ENCODE measurements at regions not wholly inside any gene's neighbourhood (a gene's known extent, or its start where the extent isn't known, plus 50 kb on each side); places are given as distances from the start of the nearest gene placed in this dataset.

DNA sequence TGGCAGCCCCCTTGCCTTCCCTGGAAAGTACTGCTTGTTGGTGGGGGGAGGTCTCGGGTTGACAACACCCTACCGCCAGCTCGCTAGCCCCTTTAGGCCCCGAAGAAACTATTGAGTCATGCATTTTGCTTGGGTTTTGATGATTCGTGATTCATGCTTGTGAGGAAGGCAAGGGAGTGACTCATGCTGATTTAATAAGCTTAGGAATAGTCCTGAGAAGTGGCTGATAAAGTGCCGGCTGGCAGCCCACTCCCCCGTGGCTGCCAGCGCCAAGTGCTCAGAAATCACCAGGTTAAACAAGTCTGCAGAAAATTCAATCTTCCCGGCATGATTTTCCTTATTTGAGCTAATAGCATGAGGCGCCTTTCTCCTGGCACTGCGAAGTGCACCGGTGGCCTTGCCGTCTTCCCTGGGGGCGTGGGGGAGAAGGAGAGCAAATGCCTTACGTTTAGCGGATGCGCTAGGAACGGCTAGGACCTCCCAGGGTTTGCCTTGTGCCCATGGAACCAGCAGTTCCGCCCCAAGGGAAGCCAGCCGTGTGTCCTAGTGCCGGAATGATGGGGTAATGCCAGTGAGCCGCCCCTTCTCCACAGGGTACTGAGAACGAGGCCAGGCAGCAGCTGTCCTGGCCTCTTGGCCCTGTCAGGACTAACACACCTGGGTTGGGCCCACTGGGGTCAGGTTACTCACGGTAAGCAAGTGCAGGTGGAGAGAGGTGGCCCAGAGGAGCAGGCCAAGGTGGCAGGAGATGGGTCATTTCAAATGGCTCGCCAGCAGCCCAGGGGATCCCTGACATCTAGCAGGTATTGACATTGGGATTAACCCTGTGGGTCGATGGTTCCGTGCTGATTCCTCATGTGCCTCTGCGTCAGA is 151.9 kb downstream of the MACROH2A1 start:
- no peak for DNase-seq (ENCODE audit: low spot score)

DNA sequence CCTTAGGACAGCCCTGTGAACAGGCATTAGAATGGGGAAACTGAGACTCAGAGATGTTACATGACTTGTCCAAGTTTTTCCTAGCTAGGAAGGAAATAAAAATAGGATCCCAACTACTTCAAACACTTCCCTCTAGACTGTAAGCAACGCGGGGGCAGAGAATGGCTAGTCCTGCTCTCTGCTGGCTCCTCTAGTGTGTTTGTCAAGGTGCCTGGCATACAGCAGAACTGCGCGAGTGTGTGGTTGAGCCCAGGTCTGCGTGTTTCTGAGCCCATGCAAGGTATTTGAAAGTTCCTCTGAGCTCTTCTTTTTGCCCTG is 152.5 kb downstream of the MACROH2A1 start:
- DNase-seq (ENCODE audit: low spot score) = no peak

DNA sequence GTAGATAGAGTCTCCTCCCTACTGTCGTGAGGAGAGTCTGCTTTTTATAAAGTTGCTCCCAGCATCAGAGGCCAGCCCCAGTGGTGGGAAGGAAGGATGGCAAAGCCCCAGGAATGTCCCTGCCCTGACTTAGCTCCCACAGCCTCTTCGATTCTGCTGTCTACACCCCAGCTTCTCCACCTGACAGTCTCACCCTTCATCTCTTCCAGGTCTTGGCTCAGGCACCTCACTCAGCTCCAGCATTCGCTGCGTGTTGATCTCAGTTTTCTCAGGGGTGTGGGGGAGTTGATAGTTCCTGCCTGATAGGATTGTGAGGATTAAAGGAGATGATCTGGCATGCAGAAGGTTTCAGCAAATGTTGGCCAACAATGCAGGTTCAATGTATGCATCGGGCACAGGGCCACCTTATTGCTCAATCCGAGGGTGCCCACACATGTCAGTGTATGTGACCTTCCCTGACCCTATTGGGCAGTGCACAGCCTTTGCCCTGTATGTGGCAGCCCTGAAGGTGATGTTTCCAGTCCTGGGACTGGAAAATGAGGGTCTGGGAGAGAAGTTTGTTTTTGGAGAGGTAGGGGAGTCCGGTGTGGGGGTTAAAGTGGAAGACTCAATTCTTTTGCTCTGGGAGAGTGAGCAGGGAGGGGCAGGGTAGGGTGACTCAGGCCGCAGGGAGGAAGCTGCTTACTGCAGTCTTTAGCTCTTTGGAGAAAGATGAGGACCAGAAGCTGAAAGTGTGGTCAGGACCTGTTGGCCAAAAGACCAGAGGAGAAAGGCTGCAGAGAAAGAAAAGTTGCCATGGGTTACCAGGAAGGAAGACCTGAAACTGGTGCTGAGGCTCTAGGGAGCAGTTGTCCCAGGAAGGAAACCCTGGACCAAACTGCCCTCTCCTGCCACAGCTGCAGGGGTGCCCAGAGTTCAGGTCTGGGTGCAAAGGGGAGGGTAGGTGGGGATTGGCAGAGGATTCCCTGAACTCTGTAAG is 153.2 kb downstream of the MACROH2A1 start:
- no peak for DNase-seq (ENCODE audit: low spot score)

DNA sequence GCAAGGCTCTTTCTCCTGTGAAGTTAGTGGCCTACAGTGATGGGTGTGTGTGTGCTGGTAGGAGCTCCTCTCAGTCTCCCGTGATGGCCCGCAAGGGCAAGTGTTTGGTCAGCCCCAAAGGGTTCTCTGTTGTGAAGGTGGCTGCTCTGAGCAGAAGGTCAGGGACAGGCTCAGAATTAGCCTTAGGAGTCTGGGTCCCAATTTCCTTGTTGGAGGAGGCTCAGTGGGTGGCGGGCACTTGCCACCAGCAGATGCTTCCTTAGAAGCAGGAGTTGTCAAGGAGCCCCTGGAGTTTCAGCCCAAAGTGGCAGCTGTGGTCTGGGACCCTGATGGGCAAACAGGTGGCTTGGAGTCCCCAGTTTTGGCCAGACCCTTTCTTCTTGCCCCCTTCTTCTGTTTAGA is 154.4 kb downstream of the MACROH2A1 start:
- DNase-seq (ENCODE audit: low spot score) = no peak

DNA sequence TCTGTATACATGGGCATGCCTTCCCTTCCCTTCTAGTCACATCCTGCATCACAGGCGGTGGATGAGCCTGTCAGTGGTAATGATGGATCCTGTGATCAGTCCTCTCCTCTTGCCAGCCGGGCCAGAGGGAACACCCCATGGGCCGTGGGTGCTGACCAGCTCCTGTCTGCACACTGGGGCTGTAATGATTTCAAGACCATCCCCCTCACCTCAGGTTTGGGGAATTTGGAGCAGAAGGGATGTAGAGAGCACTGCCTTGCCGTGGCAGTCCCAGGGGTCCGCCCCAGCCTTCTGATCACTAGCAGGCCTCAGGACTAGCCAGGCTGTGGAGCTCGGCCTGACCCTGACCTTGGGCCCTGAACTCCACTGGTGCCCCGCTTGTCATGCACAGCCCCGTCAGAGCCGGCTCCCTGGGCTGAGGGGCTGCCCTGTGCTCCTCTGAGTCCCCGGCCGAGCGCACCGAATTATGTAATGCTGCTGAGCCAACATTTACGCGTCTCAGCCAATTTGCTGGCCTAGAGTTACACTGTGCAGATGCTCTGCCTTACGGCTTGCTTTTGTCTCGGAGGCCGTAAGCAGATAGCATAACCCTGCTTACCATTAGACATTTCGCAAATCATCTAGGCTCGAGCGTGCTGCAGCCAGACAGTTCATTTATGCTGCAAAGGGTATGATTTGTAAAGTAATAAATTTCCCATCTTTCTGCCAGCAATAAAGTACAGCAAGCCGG is 155.3 kb downstream of the MACROH2A1 start:
- no peak for DNase-seq (ENCODE audit: low spot score)

DNA sequence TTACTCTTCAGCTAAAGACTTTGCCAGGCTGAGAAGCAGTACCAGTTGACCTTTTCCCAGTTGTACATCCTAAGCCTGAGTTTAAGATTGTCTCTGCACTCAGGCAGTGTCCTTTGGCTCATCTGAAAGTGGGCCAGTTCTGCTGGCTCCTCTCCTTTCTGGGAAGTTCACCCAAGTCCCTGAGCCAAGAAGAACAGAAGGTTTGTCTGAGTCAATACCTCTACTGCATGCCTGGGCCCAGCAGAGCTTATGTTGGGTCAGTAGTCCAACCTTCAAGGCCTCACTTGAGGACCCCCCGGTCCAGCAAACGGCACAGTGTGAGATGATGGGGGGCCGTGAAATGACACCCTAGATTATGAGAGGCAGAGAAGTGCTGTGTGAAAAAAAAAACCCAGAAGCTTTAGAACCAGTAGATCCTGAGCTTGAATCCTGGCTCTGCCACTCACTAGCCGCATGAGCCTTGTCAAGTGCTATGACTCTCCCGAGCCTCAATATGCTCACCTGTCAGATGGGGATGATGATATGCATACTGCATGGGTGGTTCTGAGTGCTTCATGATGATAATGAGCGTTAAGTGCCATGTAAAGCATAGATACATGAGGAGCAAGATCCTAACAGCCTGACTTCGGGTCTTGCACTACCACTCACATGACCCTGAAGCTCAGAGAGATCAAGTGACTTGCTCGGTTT is 156.0 kb downstream of the MACROH2A1 start:
- DNase-seq (ENCODE audit: low spot score) = no peak

DNA sequence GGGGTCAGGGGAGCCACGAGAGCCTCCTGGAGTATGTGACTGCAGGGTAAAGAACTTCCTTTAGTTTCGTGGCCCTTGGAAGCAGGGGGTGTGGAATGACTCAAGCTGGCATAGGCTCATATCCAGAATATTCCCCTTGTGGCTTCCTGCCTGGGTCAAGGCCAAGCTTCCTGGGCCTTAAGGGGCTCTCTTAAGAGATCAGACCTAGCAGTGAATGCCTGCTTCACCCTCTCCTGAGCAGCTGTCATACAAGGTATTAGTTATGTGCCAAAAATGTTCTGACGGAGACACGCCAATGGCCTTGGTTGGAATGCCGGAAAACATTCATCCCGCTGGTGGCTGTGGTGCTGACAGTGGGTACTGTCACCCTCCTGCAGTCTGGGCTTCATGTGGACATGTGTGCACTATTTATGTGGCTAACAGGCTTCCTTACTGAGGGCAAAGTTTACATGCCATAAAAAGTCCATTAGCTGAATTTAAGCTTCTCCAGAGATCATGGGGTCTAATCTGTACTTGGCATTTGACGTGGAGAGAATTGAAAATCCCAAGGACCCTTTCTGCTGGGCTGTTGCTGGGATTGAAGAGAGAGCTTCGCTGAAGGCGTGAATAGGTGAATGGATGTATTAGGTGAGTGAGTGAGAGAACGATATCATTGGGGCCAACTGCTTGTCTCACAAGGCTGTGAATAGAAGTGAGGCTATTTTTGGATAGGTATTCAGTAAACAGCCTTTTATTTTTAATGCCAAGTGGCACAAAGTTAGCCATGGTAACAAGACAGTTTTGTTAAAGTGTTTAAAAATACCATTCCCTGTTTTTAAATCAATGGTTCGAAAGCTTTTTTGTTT is 156.8 kb downstream of the MACROH2A1 start:
- DNase-seq (ENCODE audit: low spot score) = no peak

DNA sequence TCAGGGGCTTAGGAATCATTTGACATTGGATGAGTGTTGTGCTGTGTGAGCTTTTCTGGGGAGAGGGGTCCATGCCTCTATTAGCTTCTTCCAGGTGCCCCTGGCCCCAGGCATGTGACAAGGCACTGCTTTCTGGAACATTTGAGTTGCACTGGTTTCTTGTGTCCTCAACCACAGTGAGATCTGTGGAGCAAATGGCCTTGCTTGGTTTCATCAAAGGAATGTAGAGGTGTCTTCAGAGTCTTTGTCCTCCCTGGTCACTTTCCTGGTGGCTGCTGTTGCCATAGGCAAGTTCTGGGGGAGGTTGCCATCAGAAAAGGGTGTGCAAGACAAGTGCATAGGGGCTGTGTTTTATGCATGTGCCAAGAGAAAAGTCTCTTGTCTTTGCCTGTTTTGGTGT is 157.5 kb downstream of the MACROH2A1 start:
- no peak for DNase-seq (ENCODE audit: low spot score)

DNA sequence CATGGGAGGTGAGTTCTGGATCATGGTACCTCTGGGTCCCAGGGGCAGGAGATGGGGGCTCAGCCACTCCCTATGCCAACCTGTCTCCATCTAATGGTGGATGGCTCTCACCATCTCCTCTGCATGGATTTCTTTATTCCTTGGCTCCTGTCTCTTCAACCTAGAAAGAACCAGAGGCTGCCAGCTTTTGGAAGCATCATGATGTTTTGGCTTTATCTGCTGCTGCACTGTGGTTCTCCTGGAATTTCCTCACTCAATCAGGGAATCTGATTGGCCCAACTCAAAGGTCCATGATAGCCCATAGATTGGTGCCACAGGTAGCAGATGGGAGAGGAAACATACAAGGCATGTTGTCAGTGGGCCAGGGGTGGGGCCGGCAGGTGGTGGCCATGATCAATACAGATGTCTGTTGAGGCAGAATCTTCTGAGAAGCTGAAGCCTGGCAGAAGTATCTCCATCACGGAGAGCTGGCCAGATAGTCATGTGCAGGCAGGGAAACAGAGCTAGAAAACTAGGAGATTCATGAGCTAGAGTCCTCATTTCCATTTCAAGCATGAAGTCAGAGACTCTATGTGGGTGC is 158.2 kb downstream of the MACROH2A1 start:
- no peak for DNase-seq (ENCODE audit: low spot score)

DNA sequence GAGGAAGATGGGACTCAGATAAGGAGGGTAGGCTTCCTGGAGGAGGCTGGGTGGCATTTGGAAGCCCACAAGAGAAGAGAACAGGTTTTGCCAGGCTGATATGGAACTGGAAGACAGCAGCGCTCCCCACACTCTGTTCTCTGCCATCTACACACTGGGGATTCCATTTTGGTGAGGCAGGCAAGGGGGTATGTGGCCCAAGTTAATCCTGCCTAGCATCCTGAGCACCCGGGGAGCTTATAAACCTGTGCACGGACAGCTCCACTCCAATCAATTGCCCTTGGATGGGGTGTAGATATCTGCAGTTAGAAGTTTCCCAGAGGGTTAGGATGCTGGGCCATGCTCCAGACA is 158.8 kb downstream of the MACROH2A1 start:
- no peak for DNase-seq (ENCODE audit: low spot score)

DNA sequence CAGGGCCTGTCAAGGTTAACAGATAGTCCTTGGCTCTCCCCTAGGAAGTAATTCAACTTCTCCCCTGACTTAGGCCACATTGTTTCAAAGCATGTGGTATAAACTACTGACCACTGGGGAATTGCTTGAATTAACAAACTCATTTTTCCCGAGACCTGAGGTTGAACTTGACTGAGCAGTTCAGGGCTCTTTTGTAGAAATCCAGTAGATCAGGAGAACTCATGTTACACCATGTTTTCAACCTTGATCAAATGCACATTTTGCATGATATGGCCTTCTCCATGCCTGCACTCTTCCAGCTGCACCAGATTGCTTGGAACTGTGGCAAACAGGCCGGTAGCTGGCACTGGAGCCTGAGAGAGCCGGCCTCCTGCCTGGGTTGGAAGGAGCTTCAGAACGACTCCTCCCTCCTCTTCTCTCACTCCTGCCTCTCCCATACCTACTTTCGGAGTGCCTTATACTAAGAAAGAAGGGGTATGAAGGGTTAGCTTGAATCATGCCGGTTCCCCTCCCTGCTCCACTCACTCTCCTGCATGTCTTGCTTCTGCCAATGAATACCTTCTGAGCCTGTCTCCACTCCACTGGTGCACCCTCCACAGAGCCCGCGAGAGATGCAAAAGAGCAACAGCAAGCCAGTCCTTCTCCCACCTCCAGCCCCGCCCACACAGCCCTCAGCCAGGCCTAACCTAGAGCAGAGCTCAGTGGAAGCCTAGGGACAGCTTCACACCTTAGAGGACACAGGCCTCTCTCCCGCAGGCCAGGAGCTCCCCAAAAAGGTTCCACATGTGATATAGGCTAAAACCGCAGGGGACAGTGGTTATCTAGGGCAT is 159.4 kb downstream of the MACROH2A1 start:
- no peak for DNase-seq (ENCODE audit: low spot score)

DNA sequence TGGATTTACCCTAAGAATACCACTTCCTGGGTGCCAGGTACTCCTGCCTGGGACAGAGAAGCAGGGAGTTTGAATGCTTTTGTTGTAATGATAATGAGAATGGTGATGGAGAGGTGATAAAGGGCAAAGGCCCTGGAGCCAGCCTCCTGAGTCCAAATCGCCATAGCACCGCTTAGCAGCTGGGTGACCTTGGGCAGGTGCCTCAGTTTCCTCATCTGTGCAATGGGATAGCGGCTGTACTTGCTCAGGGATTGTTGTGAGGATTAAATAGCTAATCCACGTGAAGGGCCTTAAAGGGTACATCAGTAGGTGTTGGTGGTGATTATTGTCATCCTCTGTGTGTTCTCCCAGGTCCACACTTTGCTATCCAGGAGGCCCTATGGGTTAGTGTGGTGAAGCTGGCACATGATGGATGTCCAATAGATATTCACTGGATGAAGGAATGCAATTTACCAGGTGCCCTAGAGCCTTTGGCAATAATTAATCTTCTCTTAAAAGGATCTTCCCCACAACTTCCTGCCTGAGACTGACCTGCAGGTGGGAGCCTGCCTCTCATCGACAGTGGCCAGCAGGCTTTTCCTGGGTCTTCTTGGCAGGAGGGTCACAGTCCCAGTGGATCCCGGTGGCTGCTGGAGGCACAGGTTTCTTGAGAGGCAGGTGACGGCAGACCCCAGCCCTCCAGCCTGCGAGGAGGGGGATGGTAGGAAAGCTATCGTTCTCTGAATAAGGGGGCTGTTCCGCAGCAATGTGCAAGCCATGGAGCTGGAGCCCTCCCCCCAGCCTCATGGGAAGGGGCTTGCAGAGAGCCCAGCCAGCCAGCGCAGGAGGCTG is 160.2 kb downstream of the MACROH2A1 start:
- no peak for DNase-seq (ENCODE audit: low spot score)

DNA sequence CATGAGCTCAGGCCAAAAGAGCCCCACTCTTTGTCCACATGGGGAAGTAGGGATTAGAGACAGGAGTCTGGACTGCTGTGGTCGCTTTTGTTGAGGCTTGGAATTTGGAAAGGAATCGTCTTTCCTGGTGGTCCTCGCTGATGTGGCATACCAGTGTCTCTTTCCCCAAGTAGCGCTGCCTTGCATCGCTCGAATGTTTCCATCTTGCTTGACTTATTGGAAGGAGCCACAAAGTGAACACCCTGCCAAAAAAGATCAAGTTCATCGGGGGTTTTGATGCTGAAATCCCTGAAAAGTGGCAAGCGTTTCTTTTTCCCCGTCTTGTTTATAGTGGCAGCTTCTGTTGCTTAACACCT is 161.3 kb downstream of the MACROH2A1 start:
- no peak for DNase-seq (ENCODE audit: low spot score)

DNA sequence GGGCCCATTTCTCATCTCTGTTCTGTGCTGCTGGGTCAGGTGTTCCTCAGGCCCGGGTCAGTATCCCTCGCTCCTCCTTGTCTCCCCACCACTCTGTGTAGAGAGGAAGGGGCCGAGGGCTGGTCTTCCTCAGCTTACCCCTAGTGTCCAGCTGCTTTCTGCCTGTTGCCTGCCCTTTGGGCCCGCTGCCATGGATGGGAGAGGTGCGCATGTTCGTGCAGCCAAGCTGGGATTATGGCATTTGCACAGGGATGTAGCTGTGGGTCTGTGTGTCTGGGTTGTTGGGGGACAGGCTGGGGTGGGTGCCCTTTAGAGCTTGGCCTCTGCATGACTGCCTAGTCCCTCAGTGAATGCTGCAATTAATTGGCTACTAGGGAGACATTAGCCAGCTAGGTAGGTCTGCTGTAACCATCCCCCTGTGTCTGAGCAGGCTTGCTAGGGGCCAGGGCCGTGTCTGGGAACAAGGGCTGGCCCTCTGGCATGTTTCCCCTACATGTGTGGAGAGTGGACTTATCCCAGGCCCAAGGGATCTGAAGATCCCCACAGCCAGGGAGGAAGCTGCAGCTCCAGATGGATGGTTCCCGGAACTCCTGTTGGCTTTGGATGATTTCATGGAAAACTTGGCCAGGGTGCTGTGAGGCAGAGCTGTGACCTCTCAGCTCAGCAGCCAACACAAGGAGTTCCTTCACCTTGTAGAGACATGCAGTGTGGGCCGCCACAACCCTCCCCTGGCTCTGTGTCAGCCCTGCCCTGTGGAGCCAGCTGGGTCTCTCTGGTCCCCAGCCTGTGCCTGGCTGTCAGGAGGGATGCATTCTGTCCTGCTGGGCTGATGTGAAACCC is 161.9 kb downstream of the MACROH2A1 start:
- DNase-seq (ENCODE audit: low spot score) = no peak

DNA sequence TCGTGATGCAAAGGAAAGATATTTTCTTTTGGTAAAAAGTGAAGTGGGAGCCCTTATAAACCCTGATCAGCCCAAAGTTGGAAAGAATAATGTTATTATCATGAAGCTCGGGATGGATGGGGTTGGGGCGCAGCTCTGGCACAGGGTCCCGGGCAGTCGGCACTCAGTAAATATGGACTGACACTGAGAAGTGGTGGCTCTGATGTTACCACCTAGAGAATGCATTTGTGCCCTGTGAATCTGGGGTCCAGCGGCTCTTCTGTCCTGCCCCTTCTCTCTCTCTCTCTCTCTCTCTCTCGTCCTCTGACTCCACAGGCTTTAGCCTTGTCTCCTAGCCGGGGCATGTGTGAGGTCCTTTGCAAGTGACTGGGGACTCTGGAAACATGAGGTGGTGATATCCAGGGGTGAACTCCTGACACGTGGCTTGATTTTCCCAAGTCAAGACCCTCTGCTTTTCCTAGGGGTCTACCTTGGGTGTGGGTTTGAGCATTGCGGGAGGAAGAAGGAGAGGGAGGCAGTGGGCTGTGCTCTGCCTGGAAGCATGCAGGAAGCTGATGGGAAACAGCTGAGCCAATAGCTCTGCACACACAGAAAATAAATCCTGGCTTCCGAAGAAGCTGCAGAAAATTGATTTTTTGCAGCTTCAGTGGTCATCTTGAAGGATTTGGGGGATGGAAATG is 162.7 kb downstream of the MACROH2A1 start:
- DNase-seq (ENCODE audit: low spot score) = no peak

DNA sequence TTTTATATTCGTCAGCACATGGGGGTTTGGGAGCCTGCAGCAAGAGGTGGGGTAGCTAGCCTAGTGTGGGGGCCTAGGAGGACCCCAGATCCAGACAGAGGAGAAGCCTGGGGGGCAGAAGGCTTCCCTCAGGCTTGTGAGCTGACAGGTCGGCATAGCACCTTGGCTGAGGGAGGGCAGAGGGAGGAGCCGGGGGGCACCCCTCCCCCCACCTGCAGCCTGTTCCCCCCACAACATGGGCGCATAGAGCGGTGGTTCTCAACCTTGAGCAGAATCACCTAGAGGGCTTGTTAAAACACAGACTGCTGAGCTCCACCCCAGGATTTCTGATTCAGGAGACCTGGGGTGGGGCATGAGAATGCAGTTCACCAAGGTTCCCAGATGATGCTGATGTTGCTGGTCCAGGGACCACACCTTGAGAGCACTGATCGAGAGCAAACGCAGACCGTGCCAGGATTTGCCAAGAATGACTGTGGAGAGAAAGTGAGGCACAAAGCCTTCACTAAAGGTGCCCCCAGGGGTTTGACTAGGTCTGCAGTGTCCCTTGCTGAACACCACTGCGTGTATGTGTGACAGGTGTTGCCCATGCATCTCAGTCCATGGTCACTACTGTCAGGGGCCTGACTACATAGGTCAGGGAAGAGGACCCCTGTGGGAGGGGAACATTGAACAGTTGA is 163.3 kb downstream of the MACROH2A1 start:
- no peak for DNase-seq (ENCODE audit: low spot score)
